Activated CD8-positive, alpha-beta T cell treated with anti-CD3 and anti-CD28 coated beads for 36 hours (primary cell): ENCODE measurements at regions not wholly inside any gene's neighbourhood (a gene's known extent, or its start where the extent isn't known, plus 50 kb on each side); places are given as distances from the start of the nearest gene placed in this dataset.
"Not testable (repeated sequence)": the region's sequence is repeated elsewhere in the genome, so short reads cannot be mapped to it uniquely, and the experiment has no call there.

Experiments used
- ATAC-seq: fragments of 200-7000 bp; cut with Tn5 transposase; one replicate; pipeline ENCODE4 v1.10.0; 2021; ENCODE audit warnings: mild to moderate bottlenecking, moderate library complexity
- CTCF ChIA-PET: fragments of 350-600 bp; sonication (Branson Sonifier 250); formaldehyde crosslinking; loops from one replicate; lab custom pipeline; 2021; ENCODE audit warnings: antibody characterized with exemption; lab: Charles Lee
- POLR2A ChIA-PET: fragments of 350-600 bp; sonication (Branson Sonifier 250); formaldehyde crosslinking; loops from one replicate; lab custom pipeline; 2021; ENCODE audit warnings: antibody characterized with exemption; lab: Charles Lee
- DNase-seq: peaks from one replicate; pipeline ENCODE4 v3.0.0-alpha.2; 2020
- H3K27ac Mint-ChIP-seq: one replicate; pipeline ENCODE4 v1.8.0; 2021; ENCODE audit warnings: mild to moderate bottlenecking, mixed read lengths
- H3K27me3 Mint-ChIP-seq: one replicate; pipeline ENCODE4 v1.8.0; 2021; ENCODE audit warnings: mixed read lengths
- H3K36me3 Mint-ChIP-seq: one replicate; pipeline ENCODE4 v1.8.0; 2021; ENCODE audit warnings: low read depth, mixed read lengths
- H3K4me1 Mint-ChIP-seq: one replicate; pipeline ENCODE4 v1.8.0; 2021; ENCODE audit warnings: low read depth, mixed read lengths
- H3K4me3 Mint-ChIP-seq: one replicate; pipeline ENCODE4 v1.8.0; 2021; ENCODE audit warnings: mild to moderate bottlenecking, moderate library complexity, mixed read lengths
- H3K9me3 Mint-ChIP-seq: one replicate; pipeline ENCODE4 v1.8.0; 2021; ENCODE audit warnings: mixed read lengths
- intact Hi-C: fragments of 100-400 bp; cut with micrococcal nuclease; formaldehyde crosslinking; loops from one replicate; pipeline ENCODE4 v1.10.0; 2022
- TF ChIP-seq, protein P1 (sequence below): fragments of 200-600 bp; IDR thresholded peaks from one replicate; pipeline ENCODE4 v1.8.0; 2022; ENCODE audit warnings: antibody characterized with exemption, mild to moderate bottlenecking

DNA sequence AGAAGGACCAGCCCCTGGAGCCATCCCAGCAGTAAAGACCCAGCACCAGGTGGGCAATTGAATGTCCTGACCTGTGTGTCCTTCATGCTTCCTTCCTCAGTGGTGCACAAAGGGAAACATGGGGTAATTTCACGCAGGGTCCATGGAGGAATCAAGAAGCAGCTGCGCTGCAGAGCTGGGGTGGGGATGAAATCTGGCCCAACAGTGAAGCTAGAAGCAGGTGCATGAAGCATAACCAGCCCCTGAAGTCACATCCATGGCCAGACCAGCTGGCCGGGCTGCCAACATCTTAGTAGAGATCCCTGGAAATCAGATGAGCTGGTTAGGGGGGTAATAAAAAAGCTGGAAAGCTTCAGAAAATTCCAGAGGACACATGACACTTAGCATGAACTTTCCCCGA is 646.7 kb upstream of the DEFB115 start:
- intact Hi-C loops: no loop called here
- peaks cover 14% of the 10 kb centered on the region for H3K9me3 Mint-ChIP-seq
- DNase-seq: no peak
- ChIA-PET CTCF (no interaction called here), POLR2A (no interaction called here)
- no peaks in the 10 kb centered on the region for H3K27me3 Mint-ChIP-seq
- ATAC-seq: no peak
- H3K4me3 Mint-ChIP-seq: no peak overlapping the region
- TF ChIP-seq, protein P1, sequence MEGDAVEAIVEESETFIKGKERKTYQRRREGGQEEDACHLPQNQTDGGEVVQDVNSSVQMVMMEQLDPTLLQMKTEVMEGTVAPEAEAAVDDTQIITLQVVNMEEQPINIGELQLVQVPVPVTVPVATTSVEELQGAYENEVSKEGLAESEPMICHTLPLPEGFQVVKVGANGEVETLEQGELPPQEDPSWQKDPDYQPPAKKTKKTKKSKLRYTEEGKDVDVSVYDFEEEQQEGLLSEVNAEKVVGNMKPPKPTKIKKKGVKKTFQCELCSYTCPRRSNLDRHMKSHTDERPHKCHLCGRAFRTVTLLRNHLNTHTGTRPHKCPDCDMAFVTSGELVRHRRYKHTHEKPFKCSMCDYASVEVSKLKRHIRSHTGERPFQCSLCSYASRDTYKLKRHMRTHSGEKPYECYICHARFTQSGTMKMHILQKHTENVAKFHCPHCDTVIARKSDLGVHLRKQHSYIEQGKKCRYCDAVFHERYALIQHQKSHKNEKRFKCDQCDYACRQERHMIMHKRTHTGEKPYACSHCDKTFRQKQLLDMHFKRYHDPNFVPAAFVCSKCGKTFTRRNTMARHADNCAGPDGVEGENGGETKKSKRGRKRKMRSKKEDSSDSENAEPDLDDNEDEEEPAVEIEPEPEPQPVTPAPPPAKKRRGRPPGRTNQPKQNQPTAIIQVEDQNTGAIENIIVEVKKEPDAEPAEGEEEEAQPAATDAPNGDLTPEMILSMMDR: no peak
- H3K27ac Mint-ChIP-seq: no peak overlapping the region
- H3K36me3 Mint-ChIP-seq: no peaks in the 10 kb centered on the region
- H3K4me1 Mint-ChIP-seq: no peaks in the 10 kb centered on the region

- no peak overlapping the region for H3K27ac Mint-ChIP-seq
- TF ChIP-seq, protein P1: no peak
- no peak for ATAC-seq
- DNase-seq: no peak
- H3K4me1 Mint-ChIP-seq: no peaks in the 10 kb centered on the region
- no peaks in the 10 kb centered on the region for H3K27me3 Mint-ChIP-seq
- ChIA-PET CTCF (no interaction called here), POLR2A (no interaction called here)
- no peaks in the 10 kb centered on the region for H3K36me3 Mint-ChIP-seq
- H3K4me3 Mint-ChIP-seq: no peak overlapping the region
- peaks cover 8% of the 10 kb centered on the region for H3K9me3 Mint-ChIP-seq
- intact Hi-C loops: no loop called here
Measured at GRCh38 chr20:30611239-30611984, 646.1 kb upstream of the DEFB115 start.

GRCh38 chr20:30612344-30612743 is 645.1 kb upstream of the DEFB115 start:
- intact Hi-C loops: no loop called here
- Mint-ChIP-seq H3K4me3 (no peak overlapping the region), H3K27ac (no peak overlapping the region), H3K9me3 (peaks cover 2% of the 10 kb centered on the region), H3K27me3 (no peaks in the 10 kb centered on the region), H3K36me3 (no peaks in the 10 kb centered on the region), H3K4me1 (no peaks in the 10 kb centered on the region)
- DNase-seq (no peak), ATAC-seq (no peak)
- POLR2A ChIA-PET: no interaction called here
- TF ChIP-seq, protein P1: no peak
- CTCF ChIA-PET: no interaction called here

DNA sequence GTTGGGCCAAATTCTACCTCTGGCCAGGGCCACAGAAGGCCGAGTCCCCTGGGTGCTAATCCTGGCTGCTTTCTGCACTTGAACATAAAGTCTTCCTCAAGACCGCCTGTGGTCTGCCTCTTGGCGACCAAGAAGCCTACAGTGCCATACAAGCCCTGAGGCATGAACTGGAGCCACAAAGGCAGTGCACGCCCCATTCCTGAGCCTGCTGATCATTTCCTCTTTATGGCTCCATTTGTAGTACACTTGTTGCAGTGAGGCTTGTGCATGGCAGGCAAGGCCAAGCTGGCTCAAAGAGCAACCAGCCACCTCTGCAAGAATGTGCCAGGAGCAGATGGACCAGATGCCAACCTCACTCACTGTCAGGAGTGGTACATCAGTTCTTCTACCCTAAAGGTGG is 636.1 kb upstream of the DEFB115 start:
- H3K4me1 Mint-ChIP-seq, DNase-seq, intact Hi-C loops, H3K4me3 Mint-ChIP-seq, H3K9me3 Mint-ChIP-seq, H3K27me3 Mint-ChIP-seq, H3K36me3 Mint-ChIP-seq, ATAC-seq, H3K27ac Mint-ChIP-seq, CTCF ChIA-PET, POLR2A ChIA-PET: not testable (repeated sequence)

- POLR2A ChIA-PET, H3K27me3 Mint-ChIP-seq: not testable (repeated sequence)
Measured at GRCh38 chr20:30624310-30624709, 633.2 kb upstream of the DEFB115 start.

GRCh38 chr20:30629376-30629775 is 628.1 kb upstream of the DEFB115 start:
- POLR2A ChIA-PET, H3K9me3 Mint-ChIP-seq, H3K4me1 Mint-ChIP-seq, DNase-seq, H3K27me3 Mint-ChIP-seq, ATAC-seq, H3K4me3 Mint-ChIP-seq, H3K36me3 Mint-ChIP-seq, intact Hi-C loops, CTCF ChIA-PET, H3K27ac Mint-ChIP-seq: not testable (repeated sequence)

More at GRCh38 chr20:30624310-30624709, 633.2 kb upstream of the DEFB115 start:
- H3K36me3 Mint-ChIP-seq, DNase-seq, ATAC-seq, intact Hi-C loops, H3K9me3 Mint-ChIP-seq, H3K4me1 Mint-ChIP-seq, CTCF ChIA-PET, H3K27ac Mint-ChIP-seq, H3K4me3 Mint-ChIP-seq: not testable (repeated sequence)
